ENCODE measurements at regions not wholly inside any gene's neighbourhood (a gene's known extent, or its start where the extent isn't known, plus 50 kb on each side); places are given as distances from the start of the nearest gene placed in this dataset.
A peak's percentile ranks its signal among the peaks of the same experiment; 100 is the strongest.

- ChIA-PET POLR2A (no interaction called here), CTCF (interaction anchor here (1.0 kb wide), 1 partner anchor 619 kb away, joined by 3 read pairs; no protein-coding TSS in a partner anchor)
- no peak for DNase-seq (ENCODE audit: low read depth, low spot score)
- TF ChIP-seq CTCF (IDR thresholded peaks at IDR 0.05; ENCODE audit: insufficient read depth, low read length, missing control alignments), result no peak
- no peak overlapping the region for H3K4me3 ChIP-seq (ENCODE audit: low read depth, low read length)
Measured at GRCh38 chr13:40063703-40064102, 408.2 kb downstream of the COG6 start.

GRCh38 chr13:40064154-40065097 is 409.0 kb downstream of the COG6 start:
- H3K4me3 ChIP-seq (ENCODE audit: low read depth, low read length), result no peak overlapping the region
- no peak for TF ChIP-seq CTCF (IDR thresholded peaks at IDR 0.05; ENCODE audit: insufficient read depth, low read length, missing control alignments)
- peak; percentile 23 for DNase-seq (ENCODE audit: low read depth, low spot score)
- CTCF ChIA-PET, result interaction anchor here (1.0 to 1.1 kb wide), 2 partner anchors 618 to 620 kb away, joined by 3 to 4 read pairs; no protein-coding TSS in a partner anchor
- POLR2A ChIA-PET, result no interaction called here

GRCh38 chr13:40069173-40070044 is 413.9 kb downstream of the COG6 start:
- POLR2A ChIA-PET, result no interaction called here
- CTCF ChIA-PET, result interaction anchor here (0.6 to 4.6 kb wide), 20 partner anchors 9 to 620 kb away, joined by 3 to 96 read pairs (median 3); no protein-coding TSS in a partner anchor
- TF ChIP-seq CTCF (IDR thresholded peaks at IDR 0.05; ENCODE audit: insufficient read depth, low read length, missing control alignments), result peak; percentile 68
- no peak overlapping the region for H3K4me3 ChIP-seq (ENCODE audit: low read depth, low read length)
- DNase-seq (ENCODE audit: low read depth, low spot score), result no peak

GRCh38 chr13:40070357-40070756 is 414.9 kb downstream of the COG6 start:
- H3K4me3 ChIP-seq (ENCODE audit: low read depth, low read length), result no peak overlapping the region
- TF ChIP-seq CTCF (IDR thresholded peaks at IDR 0.05; ENCODE audit: insufficient read depth, low read length, missing control alignments), result no peak
- DNase-seq (ENCODE audit: low read depth, low spot score), result no peak
- ChIA-PET CTCF (interaction anchor here (1.2 to 4.6 kb wide), 5 partner anchors 34 to 611 kb away, joined by 3 to 96 read pairs (median 3); no protein-coding TSS in a partner anchor), POLR2A (no interaction called here)

GRCh38 chr13:40072663-40073120 is 417.2 kb downstream of the COG6 start:
- ChIA-PET POLR2A (no interaction called here), CTCF (no interaction called here)
- no peak overlapping the region for H3K4me3 ChIP-seq (ENCODE audit: low read depth, low read length)
- DNase-seq (ENCODE audit: low read depth, low spot score), result no peak
- no peak for TF ChIP-seq CTCF (IDR thresholded peaks at IDR 0.05; ENCODE audit: insufficient read depth, low read length, missing control alignments)
